GM21367 (cell line): ENCODE measurements at regions not wholly inside any gene's neighbourhood (a gene's known extent, or its start where the extent isn't known, plus 50 kb on each side); places are given as distances from the start of the nearest gene placed in this dataset.

Source experiments
- ATAC-seq: cut with Tn5 transposase; IDR thresholded peaks from one replicate; pipeline ENCODE4 v1.9.1; 2021; ENCODE audit not compliant: unreplicated experiment

GRCh38 chr13:90534617-90535370 is 812.7 kb upstream of the MIR17HG start:
- ATAC-seq, result no peak

- no peak for ATAC-seq
Measured at GRCh38 chr13:90535421-90535820, 812.1 kb upstream of the MIR17HG start.

GRCh38 chr13:90538063-90538462 is 809.4 kb upstream of the MIR17HG start:
- no peak for ATAC-seq

- ATAC-seq, result no peak
Measured at GRCh38 chr13:90541346-90541745, 806.1 kb upstream of the MIR17HG start.

GRCh38 chr13:90542959-90543505 is 804.5 kb upstream of the MIR17HG start:
- no peak for ATAC-seq

GRCh38 chr13:90545070-90545840 is 802.2 kb upstream of the MIR17HG start:
- no peak for ATAC-seq

GRCh38 chr13:90547272-90547790 is 800.2 kb upstream of the MIR17HG start:
- ATAC-seq, result no peak

- ATAC-seq, result no peak
Measured at GRCh38 chr13:90551253-90551652, 796.2 kb upstream of the MIR17HG start.

GRCh38 chr13:90552702-90553101 is 794.8 kb upstream of the MIR17HG start:
- no peak for ATAC-seq

- ATAC-seq, result no peak
Measured at GRCh38 chr13:90553159-90553558, 794.3 kb upstream of the MIR17HG start.

- ATAC-seq, result no peak
Measured at GRCh38 chr13:90557626-90558025, 789.9 kb upstream of the MIR17HG start.

GRCh38 chr13:90562443-90562842 is 785.0 kb upstream of the MIR17HG start:
- no peak for ATAC-seq

- no peak for ATAC-seq
Measured at GRCh38 chr13:90564096-90564495, 783.4 kb upstream of the MIR17HG start.

- no peak for ATAC-seq
Measured at GRCh38 chr13:90564566-90564965, 782.9 kb upstream of the MIR17HG start.

GRCh38 chr13:90565985-90566713 is 781.3 kb upstream of the MIR17HG start:
- no peak for ATAC-seq

GRCh38 chr13:90568165-90568564 is 779.3 kb upstream of the MIR17HG start:
- ATAC-seq, result no peak

GRCh38 chr13:90576067-90576466 is 771.4 kb upstream of the MIR17HG start:
- ATAC-seq, result no peak

GRCh38 chr13:90577726-90578125 is 769.8 kb upstream of the MIR17HG start:
- no peak for ATAC-seq

- ATAC-seq, result no peak
Measured at GRCh38 chr13:90585392-90585791, 762.1 kb upstream of the MIR17HG start.

- no peak for ATAC-seq
Measured at GRCh38 chr13:90591260-90591926, 756.1 kb upstream of the MIR17HG start.

- ATAC-seq, result no peak
Measured at GRCh38 chr13:90591927-90592268, 755.6 kb upstream of the MIR17HG start.
